ENCODE measurements at regions not wholly inside any gene's neighbourhood (a gene's known extent, or its start where the extent isn't known, plus 50 kb on each side); places are given as distances from the start of the nearest gene placed in this dataset.

- Histone ChIP-seq H4K20me1 (ENCODE audit: control insufficient read depth, extremely low read depth, insufficient read depth, low read length) (no peaks in the 10 kb centered on the region), H3K9me1 (ENCODE audit: control insufficient read depth, extremely low read depth, insufficient read depth, low read length) (no peaks in the 10 kb centered on the region), H3K27ac (ENCODE audit: control insufficient read depth, insufficient read depth, low read length) (no peak overlapping the region), H3K4me3 (ENCODE audit: control insufficient read depth in 2 of 3, extremely low read depth in 1 of 3, insufficient read depth in 2 of 3, low read depth in 1 of 3, low read length in 3 of 3) (no peak overlapping the region), H3K36me3 (ENCODE audit: control insufficient read depth in 2 of 2, extremely low read depth in 1 of 2, insufficient read depth in 2 of 2, low read length in 2 of 2) (no peaks in the 10 kb centered on the region), H3K27me3 (ENCODE audit: control insufficient read depth, extremely low read depth, insufficient read depth, low read length) (no peaks in the 10 kb centered on the region), H3K4me1 (ENCODE audit: control insufficient read depth, extremely low read depth, insufficient read depth, low read length) (no peaks in the 10 kb centered on the region), H3K4me2 (ENCODE audit: control insufficient read depth, extremely low read depth, insufficient read depth, low read depth, low read length) (no peak overlapping the region), H3K9ac (ENCODE audit: control insufficient read depth, extremely low read depth, insufficient read depth, low read length) (no peak overlapping the region), H2AFZ (ENCODE audit: control insufficient read depth, low read length) (no peak overlapping the region), H3K79me2 (ENCODE audit: control insufficient read depth, insufficient read depth, low read length) (no peaks in the 10 kb centered on the region), H3K9me3 (ENCODE audit: control insufficient read depth, low read depth, low read length) (no peaks in the 10 kb centered on the region)
- no peak for TF ChIP-seq EZH2 (IDR thresholded peaks at IDR 0.05; ENCODE audit: low read length)
- TF ChIP-seq CTCF (optimal IDR thresholded peaks at IDR 0.05 in 1 of 3, IDR thresholded peaks at IDR 0.05 in 1 of 3, conservative IDR thresholded peaks at IDR 0.05 in 1 of 3; ENCODE audit: extremely low read depth in 1 of 3, insufficient read depth in 2 of 3, low read length in 3 of 3): no peak
- DNase-seq (ENCODE audit: low read depth, low spot score) (no peak), FAIRE-seq (no peak)
- dilution Hi-C loops (cut with MboI; ENCODE audit: extremely low pct_ligation_motif_present, low sequenced_read_pairs): no loop called here
These were observed 403.0 kb upstream of the HS3ST1 start for GRCh38 chr4:11831739-11832138.

- no peaks in the 10 kb centered on the region for H3K27me3 ChIP-seq (ENCODE audit: control insufficient read depth, extremely low read depth, insufficient read depth, low read length)
- no peaks in the 10 kb centered on the region for H3K9me1 ChIP-seq (ENCODE audit: control insufficient read depth, extremely low read depth, insufficient read depth, low read length)
- no peak overlapping the region for H3K4me3 ChIP-seq (ENCODE audit: control insufficient read depth in 2 of 3, extremely low read depth in 1 of 3, insufficient read depth in 2 of 3, low read depth in 1 of 3, low read length in 3 of 3)
- H3K9ac ChIP-seq (ENCODE audit: control insufficient read depth, extremely low read depth, insufficient read depth, low read length): no peak overlapping the region
- H4K20me1 ChIP-seq (ENCODE audit: control insufficient read depth, extremely low read depth, insufficient read depth, low read length): no peaks in the 10 kb centered on the region
- TF ChIP-seq CTCF (optimal IDR thresholded peaks at IDR 0.05 in 1 of 3, IDR thresholded peaks at IDR 0.05 in 1 of 3, conservative IDR thresholded peaks at IDR 0.05 in 1 of 3; ENCODE audit: extremely low read depth in 1 of 3, insufficient read depth in 2 of 3, low read length in 3 of 3): no peak
- TF ChIP-seq EZH2 (IDR thresholded peaks at IDR 0.05; ENCODE audit: low read length): no peak
- dilution Hi-C loops (cut with MboI; ENCODE audit: extremely low pct_ligation_motif_present, low sequenced_read_pairs): no loop called here
- FAIRE-seq (no peak), DNase-seq (ENCODE audit: low read depth, low spot score) (no peak)
- no peak overlapping the region for H3K27ac ChIP-seq (ENCODE audit: control insufficient read depth, insufficient read depth, low read length)
- no peak overlapping the region for H3K4me2 ChIP-seq (ENCODE audit: control insufficient read depth, extremely low read depth, insufficient read depth, low read depth, low read length)
- no peaks in the 10 kb centered on the region for H3K79me2 ChIP-seq (ENCODE audit: control insufficient read depth, insufficient read depth, low read length)
- H3K4me1 ChIP-seq (ENCODE audit: control insufficient read depth, extremely low read depth, insufficient read depth, low read length): no peaks in the 10 kb centered on the region
- no peak overlapping the region for H2AFZ ChIP-seq (ENCODE audit: control insufficient read depth, low read length)
- no peaks in the 10 kb centered on the region for H3K36me3 ChIP-seq (ENCODE audit: control insufficient read depth in 2 of 2, extremely low read depth in 1 of 2, insufficient read depth in 2 of 2, low read length in 2 of 2)
- H3K9me3 ChIP-seq (ENCODE audit: control insufficient read depth, low read depth, low read length): no peaks in the 10 kb centered on the region
These were observed 395.9 kb upstream of the HS3ST1 start for GRCh38 chr4:11824566-11824965.

Measured in keratinocyte (primary cell).